ENCODE measurements at regions not wholly inside any gene's neighbourhood (a gene's known extent, or its start where the extent isn't known, plus 50 kb on each side); places are given as distances from the start of the nearest gene placed in this dataset.
A peak's percentile ranks its signal among the peaks of the same experiment; 100 is the strongest.

GRCh38 chr18:24985586-24985985 is 366.4 kb downstream of the ZNF521 start (continued):
- TF ChIP-seq CSRNP3 (CRISPR knock-in tag; IDR thresholded peaks at IDR 0.05) (no peak), TOX (CRISPR knock-in tag; IDR thresholded peaks at IDR 0.05; ENCODE audit: borderline replicate concordance) (no peak), ZC3H10 (CRISPR knock-in tag; IDR thresholded peaks at IDR 0.05) (no peak)

GRCh38 chr18:24986666-24987302 is 365.2 kb downstream of the ZNF521 start:
- TF ChIP-seq ZFP30 (CRISPR knock-in tag; IDR thresholded peaks at IDR 0.05), result no peak
- TF ChIP-seq ARNTL (CRISPR knock-in tag; IDR thresholded peaks at IDR 0.05; ENCODE audit: borderline replicate concordance, low read depth), result no peak
- no peak for TF ChIP-seq BACH2 (CRISPR knock-in tag; IDR thresholded peaks at IDR 0.05; ENCODE audit: borderline replicate concordance)
- TF ChIP-seq TCF4 (CRISPR knock-in tag; IDR thresholded peaks at IDR 0.05; ENCODE audit: borderline replicate concordance), result no peak
- TF ChIP-seq PPARA (CRISPR knock-in tag; IDR thresholded peaks at IDR 0.05; ENCODE audit: borderline replicate concordance), result no peak
- TF ChIP-seq TSHZ2 (CRISPR knock-in tag; IDR thresholded peaks at IDR 0.05), result no peak
- no peak for TF ChIP-seq CSRNP3 (CRISPR knock-in tag; IDR thresholded peaks at IDR 0.05)
- no peak for TF ChIP-seq CREB5 (CRISPR knock-in tag; IDR thresholded peaks at IDR 0.05; ENCODE audit: low read depth)
- TF ChIP-seq GLIS3 (CRISPR knock-in tag; IDR thresholded peaks at IDR 0.05), result no peak
- no peak for TF ChIP-seq ZNF565 (CRISPR knock-in tag; conservative IDR thresholded peaks at IDR 0.05; ENCODE audit: low read depth)
- no peak for TF ChIP-seq RARB (CRISPR knock-in tag; IDR thresholded peaks at IDR 0.05)
- no peak for TF ChIP-seq ZNF70 (CRISPR knock-in tag; IDR thresholded peaks at IDR 0.05)
- no peak for TF ChIP-seq POU6F1 (CRISPR knock-in tag; IDR thresholded peaks at IDR 0.05; ENCODE audit: borderline replicate concordance, low read depth)
- TF ChIP-seq PATZ1 (CRISPR knock-in tag; IDR thresholded peaks at IDR 0.05; ENCODE audit: borderline replicate concordance), result no peak
- no peak for TF ChIP-seq ESRRG (CRISPR knock-in tag; IDR thresholded peaks at IDR 0.05)
- no peak for TF ChIP-seq ISL1 (CRISPR knock-in tag; IDR thresholded peaks at IDR 0.05)
- TF ChIP-seq ZNF8 (CRISPR knock-in tag; IDR thresholded peaks at IDR 0.05), result no peak
- no peak for TF ChIP-seq ZFP3 (CRISPR knock-in tag; IDR thresholded peaks at IDR 0.05)
- TF ChIP-seq OSR1 (CRISPR knock-in tag; IDR thresholded peaks at IDR 0.05), result no peak
- TF ChIP-seq TOX (CRISPR knock-in tag; IDR thresholded peaks at IDR 0.05; ENCODE audit: borderline replicate concordance), result no peak
- peak; percentile 40 for ATAC-seq

Measured in SK-N-SH treated with all-trans-retinoic acid at 6 μM for 48 hours (cell line).